Neural cell (in vitro differentiated cells): ENCODE measurements at regions not wholly inside any gene's neighbourhood (a gene's known extent, or its start where the extent isn't known, plus 50 kb on each side); places are given as distances from the start of the nearest gene placed in this dataset.

Experiments
- H2AFZ ChIP-seq: fragments of 200-600, 300-800 bp; sonication (generic), shearing (Covaris generic); 2 replicates; pipeline ENCODE4 v1.6.0; 2014; ENCODE audit warnings: low read depth, mild to moderate bottlenecking, antibody characterized with exemption, low read length, moderate library complexity
- H3F3A ChIP-seq: fragments of 200-600 bp; shearing (Covaris generic); 2 replicates; pipeline ENCODE4 v1.6.1; 2016; ENCODE audit warnings: mild to moderate bottlenecking, moderate library complexity, mixed read lengths, antibody characterized with exemption, low read length; ENCODE audit not compliant: insufficient read depth, poor library complexity, severe bottlenecking
- H3K27ac ChIP-seq: fragments of 200-600, 300-800 bp; sonication (generic), shearing (Covaris generic); 2 replicates; pipeline ENCODE4 v1.5.1; 2014; ENCODE audit warnings: mild to moderate bottlenecking, low read length, moderate library complexity
- H3K27me3 ChIP-seq: fragments of 300-800, 200-600 bp; sonication (generic), shearing (Covaris generic); 2 replicates; pipeline ENCODE4 v1.6.0; 2014; ENCODE audit warnings: mild to moderate bottlenecking, low read depth, low read length, moderate library complexity; ENCODE audit not compliant: insufficient read depth
- H3K36me3 ChIP-seq: fragments of 300-800, 200-600 bp; sonication (generic), shearing (Covaris generic); 2 replicates; pipeline ENCODE4 v1.5.1; 2014; ENCODE audit warnings: mild to moderate bottlenecking, antibody characterized with exemption, low read length, moderate library complexity; ENCODE audit not compliant: insufficient read depth
- H3K4me2 ChIP-seq: fragments of 300-800, 200-600 bp; sonication (generic), shearing (Covaris generic); 2 replicates; pipeline ENCODE4 v1.6.0; 2014; ENCODE audit warnings: mild to moderate bottlenecking, low read length
- H3K4me3 ChIP-seq: fragments of 300-800, 200-600 bp; sonication (generic), shearing (Covaris generic); 2 replicates; pipeline ENCODE4 v1.5.1; 2014; ENCODE audit warnings: mild to moderate bottlenecking, low read length, moderate library complexity
- H3K79me2 ChIP-seq: fragments of 200-600 bp; shearing (Covaris generic); replicated peaks from 2 replicates; pipeline ENCODE4 v1.6.0; 2014; ENCODE audit warnings: mild to moderate bottlenecking, low read length, moderate library complexity; ENCODE audit not compliant: insufficient read depth
- H3K9ac ChIP-seq: fragments of 300-800, 200-600 bp; sonication (generic), shearing (Covaris generic); 2 replicates; pipeline ENCODE4 v1.6.1; 2016; ENCODE audit warnings: mild to moderate bottlenecking, low read length, mixed read lengths
- H3K9me2 ChIP-seq: fragments of 200-600 bp; shearing (Covaris generic); 2 replicates; pipeline ENCODE4 v1.6.1; 2016; ENCODE audit warnings: mild to moderate bottlenecking, low read length, mixed read lengths; ENCODE audit not compliant: insufficient read depth
- H3K9me3 ChIP-seq: fragments of 200-600, 300-800 bp; sonication (generic), shearing (Covaris generic); 2 replicates; pipeline ENCODE4 v1.6.1; 2016; ENCODE audit warnings: mild to moderate bottlenecking, mixed run types, low read length, moderate library complexity, mixed read lengths
- H4K20me1 ChIP-seq: fragments of 200-600 bp; shearing (Covaris generic); 2 replicates; pipeline ENCODE4 v1.6.1; 2016; ENCODE audit warnings: mild to moderate bottlenecking, mixed run types; ENCODE audit not compliant: insufficient read depth
- EP300 ChIP-seq: fragments of 450-650 bp; conservative IDR thresholded peaks from 2 replicates; pipeline ENCODE4 v1.6.1; 2014; ENCODE audit warnings: antibody characterized with exemption, mild to moderate bottlenecking, moderate library complexity; ENCODE audit not compliant: poor library complexity, severe bottlenecking
- EZH2 ChIP-seq: fragments of 200-600, 300-800 bp; shearing (Covaris generic), sonication (generic); IDR thresholded peaks from 2 replicates; pipeline ENCODE4 v1.6.1; 2014; ENCODE audit warnings: antibody characterized with exemption, low read length, borderline replicate concordance, mild to moderate bottlenecking; ENCODE audit not compliant: insufficient read depth, poor library complexity, severe bottlenecking
- MXI1 ChIP-seq: fragments of 450-650 bp; conservative IDR thresholded peaks from 2 replicates; pipeline ENCODE4 v1.6.1; 2014; ENCODE audit warnings: antibody characterized with exemption, mild to moderate bottlenecking; ENCODE audit not compliant: poor library complexity, severe bottlenecking
- POLR2AphosphoS5 ChIP-seq: IDR thresholded peaks from 2 replicates; pipeline ENCODE4 v1.6.1; 2012
- RAD21 ChIP-seq: fragments of 450-650 bp; conservative IDR thresholded peaks from 2 replicates; pipeline ENCODE4 v1.6.1; 2014; ENCODE audit warnings: antibody characterized with exemption, mild to moderate bottlenecking, moderate library complexity
- SMC3 ChIP-seq: fragments of 450-650 bp; conservative IDR thresholded peaks from 2 replicates; pipeline ENCODE4 v1.6.1; 2014; ENCODE audit warnings: antibody characterized with exemption, mild to moderate bottlenecking, moderate library complexity; ENCODE audit not compliant: poor library complexity
- TAF1 ChIP-seq: IDR thresholded peaks from 2 replicates; pipeline ENCODE4 v1.6.1; 2012; ENCODE audit warnings: low read depth
- TF ChIP-seq, protein P1 (sequence below): fragments of 450-650 bp; IDR thresholded peaks from 2 replicates; pipeline ENCODE4 v1.5.1; 2014; ENCODE audit warnings: antibody characterized with exemption, mild to moderate bottlenecking, moderate library complexity; ENCODE audit not compliant: poor library complexity, severe bottlenecking
- TF ChIP-seq, protein P2 (sequence below): IDR thresholded peaks from 2 replicates; pipeline ENCODE4 v1.6.1; 2012; ENCODE audit warnings: borderline replicate concordance

DNA sequence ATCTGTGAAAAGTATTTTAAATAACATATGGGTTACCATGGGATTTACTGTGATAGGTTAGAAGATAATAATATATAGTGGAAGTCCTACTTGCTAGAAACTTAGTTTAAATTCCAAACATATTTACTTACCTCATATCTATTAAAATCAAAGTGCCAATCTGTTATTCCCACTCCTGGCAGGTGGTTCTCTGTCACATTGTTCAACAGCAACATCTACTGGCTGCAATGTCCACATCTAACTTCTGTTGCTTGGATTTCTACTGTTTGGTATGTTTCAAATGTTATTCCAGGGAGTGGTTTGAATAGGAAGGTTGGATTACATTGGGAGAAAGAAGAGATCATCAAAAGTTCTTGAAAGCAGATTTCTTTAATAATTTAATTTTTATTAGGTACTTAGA lies 122.5 kb upstream of the NCAM2 start:
- no peak overlapping the region for H3K9ac ChIP-seq

DNA sequence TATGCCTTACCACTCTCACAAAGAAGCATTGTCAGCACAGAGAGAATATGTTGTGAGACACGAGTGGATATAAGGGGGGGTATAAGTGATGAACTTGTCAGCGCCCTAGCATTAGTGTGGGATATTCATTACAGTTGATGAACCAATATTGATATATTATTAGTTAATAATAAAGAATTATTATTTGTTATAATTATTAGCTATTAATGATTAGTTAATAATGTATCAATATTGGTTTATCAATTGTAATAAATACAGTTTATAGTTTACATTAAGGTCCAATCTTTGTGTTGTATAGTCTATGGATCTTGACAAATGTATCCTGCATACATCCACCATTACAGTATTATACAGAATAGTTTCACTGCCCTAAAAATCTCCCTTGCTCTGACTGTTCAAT lies 120.2 kb upstream of the NCAM2 start:
- Histone ChIP-seq H3K9me2 (no peaks in the 10 kb centered on the region), H2AFZ (no peak overlapping the region), H3K27me3 (no peaks in the 10 kb centered on the region), H3F3A (no peaks in the 10 kb centered on the region), H3K4me2 (no peak overlapping the region), H3K9me3 (no peaks in the 10 kb centered on the region), H3K27ac (no peak overlapping the region), H3K4me3 (no peak overlapping the region), H3K9ac (no peak overlapping the region), H4K20me1 (no peaks in the 10 kb centered on the region), H3K79me2 (no peaks in the 10 kb centered on the region), H3K36me3 (no peaks in the 10 kb centered on the region)
- TF ChIP-seq, protein P1, sequence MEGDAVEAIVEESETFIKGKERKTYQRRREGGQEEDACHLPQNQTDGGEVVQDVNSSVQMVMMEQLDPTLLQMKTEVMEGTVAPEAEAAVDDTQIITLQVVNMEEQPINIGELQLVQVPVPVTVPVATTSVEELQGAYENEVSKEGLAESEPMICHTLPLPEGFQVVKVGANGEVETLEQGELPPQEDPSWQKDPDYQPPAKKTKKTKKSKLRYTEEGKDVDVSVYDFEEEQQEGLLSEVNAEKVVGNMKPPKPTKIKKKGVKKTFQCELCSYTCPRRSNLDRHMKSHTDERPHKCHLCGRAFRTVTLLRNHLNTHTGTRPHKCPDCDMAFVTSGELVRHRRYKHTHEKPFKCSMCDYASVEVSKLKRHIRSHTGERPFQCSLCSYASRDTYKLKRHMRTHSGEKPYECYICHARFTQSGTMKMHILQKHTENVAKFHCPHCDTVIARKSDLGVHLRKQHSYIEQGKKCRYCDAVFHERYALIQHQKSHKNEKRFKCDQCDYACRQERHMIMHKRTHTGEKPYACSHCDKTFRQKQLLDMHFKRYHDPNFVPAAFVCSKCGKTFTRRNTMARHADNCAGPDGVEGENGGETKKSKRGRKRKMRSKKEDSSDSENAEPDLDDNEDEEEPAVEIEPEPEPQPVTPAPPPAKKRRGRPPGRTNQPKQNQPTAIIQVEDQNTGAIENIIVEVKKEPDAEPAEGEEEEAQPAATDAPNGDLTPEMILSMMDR: no peak
- TF ChIP-seq MXI1 (no peak), POLR2AphosphoS5 (no peak), EZH2 (no peak), TAF1 (no peak), SMC3 (no peak), EP300 (no peak), RAD21 (no peak)
- TF ChIP-seq, protein P2, sequence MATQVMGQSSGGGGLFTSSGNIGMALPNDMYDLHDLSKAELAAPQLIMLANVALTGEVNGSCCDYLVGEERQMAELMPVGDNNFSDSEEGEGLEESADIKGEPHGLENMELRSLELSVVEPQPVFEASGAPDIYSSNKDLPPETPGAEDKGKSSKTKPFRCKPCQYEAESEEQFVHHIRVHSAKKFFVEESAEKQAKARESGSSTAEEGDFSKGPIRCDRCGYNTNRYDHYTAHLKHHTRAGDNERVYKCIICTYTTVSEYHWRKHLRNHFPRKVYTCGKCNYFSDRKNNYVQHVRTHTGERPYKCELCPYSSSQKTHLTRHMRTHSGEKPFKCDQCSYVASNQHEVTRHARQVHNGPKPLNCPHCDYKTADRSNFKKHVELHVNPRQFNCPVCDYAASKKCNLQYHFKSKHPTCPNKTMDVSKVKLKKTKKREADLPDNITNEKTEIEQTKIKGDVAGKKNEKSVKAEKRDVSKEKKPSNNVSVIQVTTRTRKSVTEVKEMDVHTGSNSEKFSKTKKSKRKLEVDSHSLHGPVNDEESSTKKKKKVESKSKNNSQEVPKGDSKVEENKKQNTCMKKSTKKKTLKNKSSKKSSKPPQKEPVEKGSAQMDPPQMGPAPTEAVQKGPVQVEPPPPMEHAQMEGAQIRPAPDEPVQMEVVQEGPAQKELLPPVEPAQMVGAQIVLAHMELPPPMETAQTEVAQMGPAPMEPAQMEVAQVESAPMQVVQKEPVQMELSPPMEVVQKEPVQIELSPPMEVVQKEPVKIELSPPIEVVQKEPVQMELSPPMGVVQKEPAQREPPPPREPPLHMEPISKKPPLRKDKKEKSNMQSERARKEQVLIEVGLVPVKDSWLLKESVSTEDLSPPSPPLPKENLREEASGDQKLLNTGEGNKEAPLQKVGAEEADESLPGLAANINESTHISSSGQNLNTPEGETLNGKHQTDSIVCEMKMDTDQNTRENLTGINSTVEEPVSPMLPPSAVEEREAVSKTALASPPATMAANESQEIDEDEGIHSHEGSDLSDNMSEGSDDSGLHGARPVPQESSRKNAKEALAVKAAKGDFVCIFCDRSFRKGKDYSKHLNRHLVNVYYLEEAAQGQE: no peak

More for the DNA sequence above, 122.5 kb upstream of the NCAM2 start:
- Histone ChIP-seq H3K9me3 (no peaks in the 10 kb centered on the region), H3K4me3 (no peak overlapping the region), H2AFZ (no peak overlapping the region), H3K27ac (no peak overlapping the region), H3K79me2 (no peaks in the 10 kb centered on the region), H3F3A (no peaks in the 10 kb centered on the region), H3K36me3 (no peaks in the 10 kb centered on the region), H3K27me3 (no peaks in the 10 kb centered on the region), H3K9me2 (no peaks in the 10 kb centered on the region), H3K4me2 (no peak overlapping the region), H4K20me1 (no peaks in the 10 kb centered on the region)
- TF ChIP-seq SMC3 (peak; percentile 45), EP300 (no peak), RAD21 (peak; percentile 56), MXI1 (no peak)
- TF ChIP-seq, protein P1: no peak
